GM18861 (cell line): ENCODE measurements at regions not wholly inside any gene's neighbourhood (a gene's known extent, or its start where the extent isn't known, plus 50 kb on each side); places are given as distances from the start of the nearest gene placed in this dataset.

ENCODE experiments used
- ATAC-seq: cut with Tn5 transposase; IDR thresholded peaks from one replicate; pipeline ENCODE4 v1.9.1; 2021; ENCODE audit not compliant: unreplicated experiment

DNA sequence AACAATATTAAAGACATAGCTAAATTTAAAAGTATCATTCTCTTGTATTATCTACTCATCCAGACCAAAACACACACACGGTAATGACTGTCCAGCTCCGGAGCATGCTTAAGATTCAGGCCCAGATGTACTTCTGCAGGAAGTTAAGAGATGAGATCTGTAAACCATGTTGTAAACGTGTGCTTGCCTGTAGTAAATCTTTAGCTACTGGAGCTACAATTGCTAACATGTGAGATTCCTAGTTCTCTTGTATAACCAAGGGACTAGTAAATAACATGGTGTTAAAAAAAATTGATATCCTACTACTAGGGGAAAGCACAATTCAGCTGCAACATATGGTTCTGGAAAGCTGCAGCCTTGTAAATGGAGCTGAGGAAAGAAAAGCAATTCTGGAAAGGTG, 651.7 kb upstream of the CCDC54 start:
- no peak for ATAC-seq

DNA sequence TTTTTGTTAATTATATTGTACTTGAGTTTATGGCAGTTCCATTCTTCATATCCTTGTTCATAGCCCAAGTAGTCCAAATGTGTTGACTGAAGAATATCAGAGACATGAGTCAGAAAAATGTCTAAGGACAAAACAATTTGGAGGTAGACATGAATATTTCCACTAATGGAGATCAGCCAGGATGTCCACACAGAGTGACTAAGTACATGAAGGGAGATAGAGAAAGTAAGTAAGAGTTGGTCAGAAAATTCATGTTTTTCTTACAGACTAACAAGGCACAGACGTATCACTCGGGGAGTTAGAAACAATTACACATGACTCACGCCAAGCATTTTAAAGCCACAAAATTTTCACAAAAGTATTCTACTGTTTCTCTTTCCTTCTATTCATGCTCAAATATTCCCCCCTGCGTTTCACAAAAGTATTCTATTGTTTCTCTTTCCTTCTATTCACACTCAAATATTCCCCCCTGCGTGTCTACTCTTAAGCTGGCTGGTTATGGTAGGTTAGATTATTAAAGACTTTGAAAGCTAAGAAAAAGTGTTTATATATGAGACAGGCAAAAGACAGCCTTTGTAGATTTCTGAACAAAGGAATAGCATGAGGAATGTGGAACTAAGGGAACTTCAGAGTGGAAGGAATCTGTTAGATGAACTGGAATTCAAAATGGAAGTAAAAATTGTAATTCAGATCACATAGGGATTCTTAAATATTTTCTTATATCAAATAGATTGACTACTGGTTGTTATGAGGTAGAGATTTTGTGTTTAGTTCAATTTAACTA, 648.7 kb upstream of the CCDC54 start:
- no peak for ATAC-seq

DNA sequence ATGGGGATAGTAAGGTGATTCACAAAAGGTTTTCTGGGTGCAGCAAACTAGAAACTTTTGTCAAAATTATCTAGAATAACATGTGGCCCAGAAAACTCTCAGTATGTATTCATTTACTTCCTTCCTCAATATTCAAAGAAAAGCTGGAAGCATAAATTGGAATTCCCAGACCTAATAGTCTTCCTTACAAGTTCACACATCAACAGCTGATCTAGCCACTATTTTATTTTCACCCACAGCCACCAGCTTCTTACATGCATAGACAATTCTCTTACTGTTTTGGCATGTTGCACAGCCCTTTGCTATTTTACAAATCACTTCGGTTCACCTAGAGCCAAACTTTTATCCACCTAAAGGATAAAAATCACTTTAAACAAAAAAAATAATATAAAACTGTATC, 647.8 kb upstream of the CCDC54 start:
- no peak for ATAC-seq

DNA sequence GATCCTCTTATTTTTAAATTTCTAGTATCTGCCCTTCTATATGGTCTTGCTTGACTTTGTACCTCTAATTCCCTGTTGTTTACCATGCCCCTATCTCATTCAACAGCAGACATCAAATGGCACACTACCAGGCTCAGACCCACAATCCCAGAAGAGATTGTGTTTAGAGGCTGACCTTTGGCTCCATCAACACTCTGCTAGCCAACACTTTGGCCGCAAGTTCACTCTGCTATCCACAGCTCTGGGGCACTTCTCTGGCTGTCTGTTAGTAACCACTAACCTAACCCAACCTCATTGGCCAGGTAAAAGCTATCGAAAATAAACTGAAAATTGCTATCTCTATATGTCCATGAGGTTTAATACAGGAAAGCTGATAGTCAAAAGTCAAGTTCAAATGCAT, 646.0 kb upstream of the CCDC54 start:
- no peak for ATAC-seq

DNA sequence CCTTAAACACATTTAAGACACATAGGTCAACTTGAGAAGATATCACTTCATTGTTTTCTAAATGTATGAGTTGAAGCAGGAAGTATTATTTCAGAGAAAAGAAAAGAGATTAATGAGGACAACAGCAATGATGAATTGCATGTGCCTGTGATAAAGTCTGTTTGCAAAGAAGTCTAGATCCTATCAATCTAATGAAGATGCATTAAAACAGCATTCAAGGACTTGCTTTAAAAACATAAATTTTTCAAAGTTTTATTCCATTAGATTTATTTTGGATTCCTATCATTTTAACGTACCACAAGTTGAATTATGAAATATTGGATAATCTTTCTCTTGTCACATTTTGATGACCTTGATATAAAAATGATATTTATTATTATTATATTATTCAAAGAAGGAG, 642.5 kb upstream of the CCDC54 start:
- ATAC-seq = no peak

DNA sequence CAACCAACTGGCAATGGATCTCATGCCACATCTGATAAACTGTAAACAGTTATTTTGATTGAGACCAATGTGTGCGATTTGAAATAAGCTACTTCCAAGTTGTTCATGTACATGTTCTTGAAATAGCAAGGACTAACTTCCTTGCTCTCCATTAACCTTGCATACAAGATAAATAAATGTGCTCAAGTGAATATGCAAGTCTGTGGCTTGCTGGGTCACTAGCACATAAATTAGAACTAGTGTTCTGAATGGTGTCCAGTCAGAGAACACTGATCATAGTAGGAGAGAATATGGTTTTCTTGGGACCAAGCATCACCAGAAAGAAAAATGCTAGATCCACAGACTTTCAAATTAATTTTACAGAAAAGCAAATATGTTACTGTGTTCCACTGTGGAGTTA, 640.0 kb upstream of the CCDC54 start:
- no peak for ATAC-seq

DNA sequence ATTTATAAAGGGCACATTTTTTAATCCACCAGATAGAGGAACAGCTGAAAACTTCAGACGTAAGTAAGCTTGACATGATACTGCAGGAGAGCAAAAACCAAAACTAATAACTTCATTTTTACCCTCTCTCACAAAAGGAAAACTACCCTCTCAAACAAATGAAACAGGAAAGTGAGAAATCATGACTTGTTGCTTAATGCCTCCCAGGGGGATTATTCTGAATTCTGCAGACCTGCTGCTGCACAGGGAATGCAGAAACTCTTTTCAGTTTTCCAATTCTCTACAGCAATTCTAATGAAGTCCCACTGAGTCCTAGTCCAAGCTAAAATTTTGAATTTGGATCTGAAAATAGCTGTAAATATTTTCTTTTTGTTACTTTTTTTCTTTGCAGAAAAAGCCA, 637.1 kb upstream of the CCDC54 start:
- ATAC-seq = no peak

DNA sequence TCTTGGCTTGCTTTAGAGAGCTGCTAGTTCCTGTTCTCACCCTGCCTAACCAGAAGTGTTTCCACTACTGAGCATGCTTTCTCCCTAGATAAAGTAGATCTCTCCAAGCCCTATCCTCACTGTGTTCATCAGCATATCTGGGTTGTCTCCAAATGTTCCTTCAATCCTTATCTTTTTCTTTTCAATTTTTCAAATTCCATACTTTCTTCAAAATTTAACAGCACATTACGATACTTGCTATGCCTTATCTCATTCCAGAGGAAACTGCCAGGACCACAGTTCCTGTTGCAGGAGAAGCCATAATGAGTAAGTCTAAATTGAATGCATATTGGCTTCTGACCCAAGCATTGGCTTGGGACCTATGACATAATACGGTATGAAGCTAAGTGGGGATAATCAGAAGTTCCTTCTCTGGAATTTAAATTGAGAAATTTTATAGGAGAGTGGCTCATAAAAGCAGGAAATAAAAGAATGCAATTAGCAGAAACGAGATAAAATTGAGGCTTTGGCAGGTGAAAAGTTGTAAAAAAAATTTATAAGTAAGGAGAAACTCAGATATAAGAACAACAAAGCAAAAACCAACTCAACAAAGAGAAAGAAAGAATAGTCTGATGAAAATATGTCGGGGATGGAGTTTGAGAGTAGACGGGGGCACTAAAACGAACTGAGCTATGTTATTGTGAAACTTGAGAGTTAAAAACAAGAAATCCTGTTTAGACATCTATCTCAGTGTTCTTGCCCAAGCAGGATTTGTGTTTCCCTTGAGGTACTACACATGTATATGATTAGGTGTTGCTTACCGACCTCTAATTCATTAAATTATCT, 631.7 kb upstream of the CCDC54 start:
- ATAC-seq = no peak

DNA sequence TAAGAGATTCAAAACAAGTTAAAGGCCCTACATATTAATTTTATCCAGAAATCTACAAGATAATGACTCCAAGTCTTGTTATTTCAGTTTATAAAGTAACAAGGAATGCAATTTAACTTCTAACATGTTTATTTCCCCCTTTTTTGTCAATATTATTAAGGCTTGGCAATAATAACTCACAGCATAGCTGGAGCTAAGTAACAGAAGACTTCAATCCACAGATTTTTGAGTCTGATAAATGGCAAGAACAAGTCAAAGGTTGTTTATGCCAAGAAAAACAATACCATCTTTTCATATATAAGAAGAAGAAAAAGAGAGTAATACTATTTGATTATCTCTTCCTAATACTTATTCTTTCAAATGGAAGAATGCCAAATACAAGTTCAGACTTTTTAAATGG, 631.0 kb upstream of the CCDC54 start:
- no peak for ATAC-seq

DNA sequence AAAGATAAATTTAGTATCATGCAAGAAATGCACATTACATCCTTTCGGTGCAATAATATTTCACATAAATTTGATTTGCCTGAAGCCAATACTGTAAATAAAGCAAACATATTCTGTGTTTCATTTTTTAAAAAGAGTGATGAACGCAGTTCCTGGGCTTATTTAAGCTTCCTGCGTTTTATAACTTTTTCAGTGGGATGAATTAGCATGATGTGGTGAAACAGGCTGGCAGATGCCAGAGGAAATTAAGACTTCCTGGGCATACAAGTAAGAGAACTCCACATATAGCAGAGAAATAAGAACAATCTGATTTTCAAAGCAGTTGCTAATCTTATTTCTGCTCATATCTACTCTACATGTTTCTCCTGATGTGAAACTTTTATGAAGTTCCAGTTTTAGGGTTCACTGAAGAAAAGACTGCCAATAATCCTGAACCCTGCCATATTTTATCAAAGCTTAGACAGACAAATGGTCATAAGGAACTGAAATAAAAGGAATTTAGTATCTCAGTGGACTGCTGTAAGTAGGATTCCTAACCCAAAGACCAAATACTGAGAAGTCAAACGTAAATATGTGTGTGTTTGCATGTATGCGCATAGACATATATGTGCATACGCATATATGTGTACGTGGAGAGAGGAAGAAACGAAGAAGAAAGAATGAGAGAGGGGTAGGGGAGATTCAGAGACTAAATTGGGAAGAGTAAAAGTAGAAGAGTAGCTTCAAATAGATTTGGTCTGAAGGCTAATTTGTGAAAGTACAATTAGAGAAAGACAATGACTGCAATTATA, 628.6 kb upstream of the CCDC54 start:
- ATAC-seq = no peak

DNA sequence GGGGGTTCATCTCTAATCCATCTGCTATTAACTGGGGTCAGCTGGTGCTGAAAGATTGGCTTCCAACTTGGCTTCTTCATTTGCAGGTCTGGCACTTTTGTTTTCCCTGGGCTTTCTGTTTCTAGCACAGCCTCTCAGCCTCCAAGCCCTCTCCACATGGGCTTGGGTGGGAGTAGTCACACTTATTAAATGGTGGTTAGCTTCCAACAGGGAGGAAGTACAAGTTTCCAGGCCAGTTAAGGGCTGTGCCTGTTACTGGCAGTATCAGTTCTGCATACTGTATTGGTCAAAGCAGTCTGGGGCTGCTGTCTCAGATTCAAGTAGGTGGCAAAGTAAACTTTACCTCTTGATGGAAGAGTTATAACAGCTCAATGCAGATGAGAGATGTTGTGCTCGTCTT, 627.1 kb upstream of the CCDC54 start:
- no peak for ATAC-seq

DNA sequence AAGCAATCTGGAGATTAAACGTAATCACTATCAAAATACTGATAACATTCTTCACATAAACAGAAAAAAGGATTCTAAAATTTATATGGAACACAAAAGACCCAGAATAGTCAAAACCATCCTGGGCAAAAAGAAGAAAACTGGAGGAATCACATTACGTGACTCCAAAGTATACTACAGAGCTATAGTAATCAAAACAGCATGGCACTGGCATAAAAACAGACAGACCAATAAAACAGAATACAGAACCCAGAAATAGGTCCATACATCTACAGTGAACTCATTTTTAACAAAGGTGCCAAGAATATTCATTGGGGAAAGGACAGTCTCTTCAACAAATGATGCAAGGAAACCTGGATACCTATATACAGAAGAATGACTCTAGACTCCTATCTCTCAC, 621.9 kb upstream of the CCDC54 start:
- ATAC-seq = no peak

DNA sequence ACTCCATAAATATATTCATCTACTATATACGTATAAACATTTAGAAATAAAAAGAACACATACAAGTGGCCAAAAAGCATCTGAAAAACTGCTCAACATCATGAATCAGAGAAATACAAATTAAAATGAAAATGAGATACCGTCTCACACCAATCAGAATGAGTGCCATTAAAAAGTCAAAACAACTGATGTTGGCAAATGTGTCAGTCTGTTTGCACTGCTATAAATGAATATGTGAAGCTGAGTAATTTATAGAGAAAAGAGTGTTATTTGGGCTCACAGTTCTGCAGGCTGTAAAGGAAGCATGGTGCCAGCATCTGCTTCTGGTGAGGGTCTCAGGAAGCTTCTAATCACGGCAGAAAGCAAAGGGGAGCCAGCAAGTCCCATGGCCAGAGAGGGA, 620.3 kb upstream of the CCDC54 start:
- no peak for ATAC-seq

DNA sequence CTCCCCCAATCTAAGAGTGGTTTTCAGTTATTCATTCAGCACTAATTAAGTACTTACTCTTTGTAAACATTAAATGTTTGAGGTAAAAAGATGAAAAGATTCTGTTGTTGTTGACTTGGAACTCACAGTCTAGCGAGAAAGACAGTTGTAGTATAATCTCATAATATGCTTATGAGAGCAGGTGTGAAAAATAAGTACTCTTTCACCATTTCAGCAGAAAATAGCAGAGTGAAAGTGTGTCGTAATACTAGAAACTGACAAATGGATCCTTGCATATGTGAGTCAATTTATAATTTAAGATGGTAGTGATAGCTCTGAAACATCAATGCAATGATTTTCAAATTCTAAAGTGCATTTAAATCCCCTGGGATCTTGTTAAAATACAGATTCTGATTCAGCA, 618.8 kb upstream of the CCDC54 start:
- no peak for ATAC-seq

DNA sequence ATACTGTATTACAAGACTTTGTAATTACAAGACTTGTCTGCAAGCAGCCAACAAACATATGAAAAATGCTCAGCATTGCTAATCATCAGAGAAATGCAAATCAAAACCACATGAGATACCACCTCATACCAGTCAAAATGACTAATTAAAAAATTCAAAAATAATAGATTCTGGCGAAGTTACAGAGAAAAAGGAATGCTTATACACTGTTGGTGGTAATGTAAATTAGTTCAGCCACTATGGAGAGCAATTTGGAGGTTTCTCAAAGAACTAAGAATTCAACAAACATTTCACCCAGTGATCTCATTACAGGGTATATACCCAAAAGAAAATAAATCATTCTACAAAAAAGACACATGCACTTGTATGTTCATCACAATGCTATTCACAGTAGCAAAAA, 617.5 kb upstream of the CCDC54 start:
- ATAC-seq = no peak

DNA sequence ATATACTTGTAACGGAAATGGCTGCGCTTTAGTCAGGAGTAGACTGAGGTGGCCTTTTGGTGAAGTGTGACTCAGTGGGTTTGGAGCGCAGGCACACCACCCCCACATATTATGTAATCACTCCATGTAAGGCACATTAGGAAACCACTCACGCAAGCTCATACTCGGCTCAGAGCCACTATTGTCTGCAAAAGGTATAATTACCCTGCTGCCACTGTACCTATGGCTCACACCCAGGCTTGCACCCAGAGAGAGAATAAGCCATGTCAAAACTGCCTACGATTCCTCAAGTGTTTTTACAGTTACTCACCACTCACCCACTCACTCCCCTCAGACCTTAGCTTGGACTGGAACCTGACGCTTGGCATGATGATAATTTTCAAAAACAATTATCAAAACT, 611.9 kb upstream of the CCDC54 start:
- no peak for ATAC-seq

DNA sequence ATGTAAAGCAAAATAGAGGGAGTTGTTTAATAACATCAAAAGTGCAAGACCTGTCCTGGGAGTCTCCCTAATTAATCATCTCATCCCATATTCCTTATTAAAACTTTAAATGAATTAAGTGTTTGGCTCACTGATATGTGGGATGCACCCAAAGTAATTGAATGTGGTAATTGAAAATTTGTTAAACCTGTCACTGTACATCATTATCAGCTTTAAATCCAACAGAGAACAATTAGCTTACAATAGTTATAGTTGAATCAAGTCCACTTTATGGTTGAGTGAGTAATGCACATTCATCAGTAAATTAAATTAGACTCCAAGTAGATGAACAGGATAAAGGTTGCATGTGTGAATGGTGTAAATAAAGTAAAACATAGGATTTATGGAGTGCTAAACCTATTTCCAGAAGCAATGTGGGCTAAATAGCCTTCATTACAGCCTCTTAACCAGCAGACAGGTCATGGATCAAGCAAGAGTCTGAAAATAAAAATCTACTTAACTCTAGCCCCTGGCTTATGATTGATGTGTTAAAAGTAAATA, 608.2 kb upstream of the CCDC54 start:
- ATAC-seq = no peak

DNA sequence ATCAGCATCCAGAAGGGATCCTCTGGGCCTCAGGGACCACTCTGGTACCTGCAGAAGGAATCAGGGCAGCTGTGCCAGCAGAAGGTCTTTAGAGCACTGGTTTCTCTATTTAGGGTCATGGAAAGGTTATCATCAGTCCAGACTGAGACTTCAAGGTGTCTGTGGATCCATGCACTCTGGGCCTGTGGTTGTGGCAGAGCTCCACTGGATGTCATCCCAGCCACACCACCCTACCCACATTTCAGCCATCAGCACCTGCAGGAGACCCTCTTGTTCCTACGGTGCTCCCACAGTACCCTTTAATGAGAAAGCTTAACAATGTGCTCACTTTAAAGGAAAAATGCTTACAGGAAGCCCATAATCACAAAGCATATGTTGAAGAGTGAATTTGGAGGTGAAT, 603.4 kb upstream of the CCDC54 start:
- no peak for ATAC-seq

DNA sequence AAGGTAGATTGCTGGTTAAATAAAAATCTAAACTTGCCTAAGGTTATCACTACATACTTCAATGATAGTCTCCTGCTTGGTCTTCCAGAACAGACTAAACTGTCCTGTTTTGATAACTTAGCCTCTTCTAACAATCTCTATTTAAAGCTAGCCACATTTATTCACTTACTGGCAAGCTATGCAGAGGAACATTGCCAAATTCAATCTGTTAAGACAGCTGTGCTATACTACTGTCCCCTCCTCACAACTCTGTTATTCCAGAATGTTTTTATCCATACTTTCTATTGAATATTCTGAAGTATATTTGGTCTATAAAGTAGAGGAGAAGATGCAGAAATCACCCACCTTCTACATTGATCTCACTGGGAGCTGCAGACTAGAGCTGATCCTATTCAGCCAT, 594.0 kb upstream of the CCDC54 start:
- ATAC-seq = no peak

DNA sequence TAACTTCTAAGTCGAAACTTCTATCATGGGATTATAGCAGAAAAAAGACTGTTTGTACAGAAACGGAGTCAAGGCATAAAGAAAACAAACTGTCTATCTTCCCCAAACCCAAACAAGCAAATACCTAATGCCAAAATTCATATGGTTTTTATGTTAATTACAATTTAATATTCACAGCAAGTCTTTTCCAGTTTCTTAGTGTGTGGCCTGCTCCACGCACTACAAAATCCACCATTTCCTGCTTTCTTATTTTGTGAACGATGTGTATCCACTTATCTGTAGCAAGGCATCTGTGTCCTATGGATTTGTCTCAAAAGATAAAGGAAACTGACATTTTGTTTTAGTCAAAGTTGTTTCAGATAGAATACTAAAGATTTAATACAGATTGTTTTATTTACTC, 588.0 kb upstream of the CCDC54 start:
- ATAC-seq = no peak

DNA sequence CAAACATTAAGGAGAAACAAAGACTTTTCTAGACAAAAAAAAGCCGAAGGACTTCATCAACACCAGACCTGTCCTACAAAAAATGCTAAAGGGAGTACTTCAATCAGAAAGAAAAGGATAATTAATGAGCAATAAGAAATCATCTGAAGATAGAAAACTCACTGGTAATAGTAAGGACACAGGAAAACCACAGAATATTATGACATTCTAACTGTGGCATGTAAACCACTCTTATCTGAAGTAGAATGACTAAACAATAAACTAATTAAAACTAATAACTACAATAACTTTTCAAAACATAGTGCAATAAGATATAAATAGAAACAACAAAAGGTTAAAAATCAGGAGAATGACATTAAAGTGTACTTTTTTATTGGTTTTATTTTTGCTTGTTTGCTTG, 584.5 kb upstream of the CCDC54 start:
- no peak for ATAC-seq

DNA sequence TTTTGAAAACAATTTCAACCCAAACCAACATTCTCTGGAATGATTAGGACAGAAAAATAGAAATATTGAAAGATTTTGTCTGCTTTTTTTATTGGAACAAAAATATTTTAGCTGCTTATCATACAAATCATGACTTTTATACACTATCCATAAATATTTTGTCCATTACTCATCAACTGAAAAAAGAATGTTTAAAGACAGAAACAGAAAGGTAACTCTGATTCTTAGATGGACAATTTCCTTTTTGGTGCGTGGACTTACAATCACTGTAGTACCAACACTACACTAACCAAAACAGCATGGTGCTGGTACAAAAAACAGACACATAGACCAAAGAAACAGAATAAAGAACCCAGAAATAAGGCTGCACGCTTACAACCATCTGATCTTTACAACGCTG, 582.8 kb upstream of the CCDC54 start:
- ATAC-seq = no peak
